ENCODE measurements at regions not wholly inside any gene's neighbourhood (a gene's known extent, or its start where the extent isn't known, plus 50 kb on each side); places are given as distances from the start of the nearest gene placed in this dataset.

- Histone ChIP-seq H3K56ac (ENCODE audit: extremely low read depth, insufficient read depth, low read length) (no peak overlapping the region), H4K5ac (ENCODE audit: low read depth, low read length) (no peak overlapping the region), H3K14ac (replicated peaks; ENCODE audit: low read depth, low read length) (no peak overlapping the region), H2AK9ac (replicated peaks; ENCODE audit: low read depth, low read length, poor library complexity) (no peak overlapping the region), H2AFZ (replicated peaks; ENCODE audit: low read length, poor library complexity) (no peak overlapping the region), H2BK15ac (ENCODE audit: low read depth, low read length) (no peak overlapping the region), H2BK5ac (ENCODE audit: low read depth, low read length, poor library complexity, severe bottlenecking) (no peak overlapping the region), H3K9me3 (ENCODE audit: control insufficient read depth, insufficient read depth, low read length) (no peaks in the 10 kb centered on the region), H3K79me1 (ENCODE audit: low read depth in 1 of 2, low read length in 2 of 2) (no peaks in the 10 kb centered on the region), H3K4me2 (ENCODE audit: low read depth, low read length) (no peak overlapping the region), H4K8ac (ENCODE audit: low read depth in 2 of 2, low read length in 2 of 2) (no peak overlapping the region), H3K18ac (ENCODE audit: low read depth, low read length) (no peak overlapping the region), H3K9me1 (ENCODE audit: insufficient read depth, low read length) (no peaks in the 10 kb centered on the region), H3K27ac (ENCODE audit: insufficient read depth, low read length) (no peak overlapping the region), H3K36me3 (ENCODE audit: control insufficient read depth, insufficient read depth, low read length) (no peaks in the 10 kb centered on the region), H4K20me1 (ENCODE audit: insufficient read depth, low read length) (no peaks in the 10 kb centered on the region), H2AK5ac (ENCODE audit: low read depth, low read length) (no peak overlapping the region), H3K9ac (ENCODE audit: low read depth, low read length) (no peak overlapping the region), H3K4ac (ENCODE audit: low read depth, low read length) (no peak overlapping the region), H2BK20ac (ENCODE audit: low read depth, low read length) (no peak overlapping the region), H3K27me3 (ENCODE audit: control insufficient read depth, insufficient read depth, low read length) (no peaks in the 10 kb centered on the region), H3K4me3 (ENCODE audit: insufficient read depth, low read depth, low read length) (no peak overlapping the region), H4K91ac (ENCODE audit: insufficient read depth, low read depth, low read length) (no peak overlapping the region), H2BK120ac (ENCODE audit: low read depth, low read length) (no peak overlapping the region), H3K23ac (ENCODE audit: low read depth, low read length) (no peak overlapping the region), H3K4me1 (ENCODE audit: control insufficient read depth, insufficient read depth, low read length) (no peaks in the 10 kb centered on the region)
- ChIA-PET POLR2A (ENCODE audit: unreplicated experiment) (no interaction called here), CTCF (interaction anchor here (0.5 to 2.4 kb wide), 9 partner anchors 11 to 882 kb away, joined by 3 to 15 read pairs (median 4); partner anchors contain the start of gene FUT8)
- dilution Hi-C loops (cut with HindIII; ENCODE audit: low sequenced_read_pairs, unreplicated experiment) (no loop called here), in situ Hi-C loops (cut with MboI; ENCODE audit: low sequenced_read_pairs) (loop anchor here (5.0 to 10.0 kb wide), 2 partner anchors 535 to 792 kb away; no protein-coding TSS in a partner anchor), intact Hi-C loops (cut with micrococcal nuclease) (loop anchor here (1.0 to 10.0 kb wide), 4 partner anchors 135 to 672 kb away; no protein-coding TSS in a partner anchor)
- no CpG with 5 or more reads among the region's 2 CpGs for WGBS, 2 experiments (ENCODE audit: extremely low coverage in 2 of 2, insufficient read length in 1 of 2)
- no TSS peak for BruUV-seq (replicated peaks)
- ATAC-seq (ENCODE audit: low read depth) = no peak
- no peak for DNase-seq
- TF ChIP-seq MXI1 (IDR thresholded peaks at IDR 0.05; ENCODE audit: borderline replicate concordance, low read depth, low read length) = no peak
- no peak for TF ChIP-seq FOS (IDR thresholded peaks at IDR 0.05; ENCODE audit: low read depth, low read length)
- TF ChIP-seq CTCF (conservative IDR thresholded peaks at IDR 0.05; ENCODE audit: low read depth, low read length) = no peak
- TF ChIP-seq MAZ (IDR thresholded peaks at IDR 0.05; ENCODE audit: borderline replicate concordance, low read depth, low read length) = no peak
- TF ChIP-seq NFE2L2 (IDR thresholded peaks at IDR 0.05; ENCODE audit: low read depth, low read length) = no peak
- TF ChIP-seq RFX5 (IDR thresholded peaks at IDR 0.05; ENCODE audit: low read depth, low read length) = no peak
- no peak for TF ChIP-seq MAFK (IDR thresholded peaks at IDR 0.05; ENCODE audit: low read depth, low read length)
- TF ChIP-seq POLR2A (IDR thresholded peaks at IDR 0.05; ENCODE audit: low read depth, low read length) = no peak
- TF ChIP-seq SMC3 (IDR thresholded peaks at IDR 0.05; ENCODE audit: low read depth, low read length) = no peak
- no peak for TF ChIP-seq ELK1 (IDR thresholded peaks at IDR 0.05; ENCODE audit: borderline replicate concordance, low read depth, low read length)
- no peak for TF ChIP-seq CHD1 (IDR thresholded peaks at IDR 0.05; ENCODE audit: low read depth, low read length)
Observed at GRCh38 chr14:65959563-65960024, 526.6 kb upstream of the CCDC196 start.
